ENCODE measurements at regions not wholly inside any gene's neighbourhood (a gene's known extent, or its start where the extent isn't known, plus 50 kb on each side); places are given as distances from the start of the nearest gene placed in this dataset.

DNA sequence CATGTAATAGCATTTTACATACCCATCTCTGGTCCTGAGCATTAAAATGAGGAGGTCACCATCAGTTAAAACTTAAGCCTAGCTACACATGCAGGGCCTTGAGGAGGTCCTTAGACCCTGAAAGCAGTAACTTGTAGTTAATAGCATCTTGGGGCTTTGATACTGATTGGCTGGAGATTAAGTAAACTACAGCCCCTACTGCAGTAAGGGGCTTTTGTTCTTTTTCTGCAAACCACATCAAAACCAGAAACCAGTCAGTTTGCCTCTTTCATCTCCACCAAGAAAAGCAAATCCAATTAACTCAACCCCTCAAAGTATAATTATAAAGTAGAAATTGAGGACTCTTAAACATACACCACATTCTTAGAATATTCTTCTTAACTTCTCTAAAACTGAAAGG lies 622.7 kb downstream of the ZPLD1 start:
- TF ChIP-seq, protein P1, sequence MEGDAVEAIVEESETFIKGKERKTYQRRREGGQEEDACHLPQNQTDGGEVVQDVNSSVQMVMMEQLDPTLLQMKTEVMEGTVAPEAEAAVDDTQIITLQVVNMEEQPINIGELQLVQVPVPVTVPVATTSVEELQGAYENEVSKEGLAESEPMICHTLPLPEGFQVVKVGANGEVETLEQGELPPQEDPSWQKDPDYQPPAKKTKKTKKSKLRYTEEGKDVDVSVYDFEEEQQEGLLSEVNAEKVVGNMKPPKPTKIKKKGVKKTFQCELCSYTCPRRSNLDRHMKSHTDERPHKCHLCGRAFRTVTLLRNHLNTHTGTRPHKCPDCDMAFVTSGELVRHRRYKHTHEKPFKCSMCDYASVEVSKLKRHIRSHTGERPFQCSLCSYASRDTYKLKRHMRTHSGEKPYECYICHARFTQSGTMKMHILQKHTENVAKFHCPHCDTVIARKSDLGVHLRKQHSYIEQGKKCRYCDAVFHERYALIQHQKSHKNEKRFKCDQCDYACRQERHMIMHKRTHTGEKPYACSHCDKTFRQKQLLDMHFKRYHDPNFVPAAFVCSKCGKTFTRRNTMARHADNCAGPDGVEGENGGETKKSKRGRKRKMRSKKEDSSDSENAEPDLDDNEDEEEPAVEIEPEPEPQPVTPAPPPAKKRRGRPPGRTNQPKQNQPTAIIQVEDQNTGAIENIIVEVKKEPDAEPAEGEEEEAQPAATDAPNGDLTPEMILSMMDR (IDR thresholded peaks at IDR 0.05; ENCODE audit: poor library complexity) = no peak
- TF ChIP-seq EZH2phosphoT487 (IDR thresholded peaks at IDR 0.05; ENCODE audit: low read depth, severe bottlenecking, unreplicated experiment) (no peak), EZH2 (IDR thresholded peaks at IDR 0.05; ENCODE audit: borderline replicate concordance) (no peak)
